Activated naive CD4-positive, alpha-beta T cell treated with anti-CD3 and anti-CD28 coated beads for 36 hours (primary cell): ENCODE measurements at regions not wholly inside any gene's neighbourhood (a gene's known extent, or its start where the extent isn't known, plus 50 kb on each side); places are given as distances from the start of the nearest gene placed in this dataset.

Experiments
- CTCF ChIA-PET: fragments of 350-600 bp; sonication (Branson Sonifier 250); formaldehyde crosslinking; loops from one replicate; lab custom pipeline; 2021; ENCODE audit warnings: antibody characterized with exemption; lab: Charles Lee
- DNase-seq: peaks from one replicate; pipeline ENCODE4 v3.0.0-alpha.2; 2020
- H3K27ac Mint-ChIP-seq: one replicate; pipeline ENCODE4 v1.8.0; 2021; ENCODE audit warnings: mild to moderate bottlenecking, mixed read lengths
- H3K27me3 Mint-ChIP-seq: one replicate; pipeline ENCODE4 v1.8.0; 2021; ENCODE audit warnings: low read depth, mixed read lengths
- H3K36me3 Mint-ChIP-seq: one replicate; pipeline ENCODE4 v1.8.0; 2021; ENCODE audit warnings: low read depth, mixed read lengths
- H3K4me1 Mint-ChIP-seq: one replicate; pipeline ENCODE4 v1.8.0; 2021; ENCODE audit warnings: low read depth, mixed read lengths
- H3K4me3 Mint-ChIP-seq: one replicate; pipeline ENCODE4 v1.8.0; 2021; ENCODE audit warnings: mild to moderate bottlenecking, moderate library complexity, mixed read lengths
- H3K9me3 Mint-ChIP-seq: one replicate; pipeline ENCODE4 v1.8.0; 2021; ENCODE audit warnings: mixed read lengths
- intact Hi-C: fragments of 100-400 bp; cut with micrococcal nuclease; formaldehyde crosslinking; loops from one replicate; pipeline ENCODE4 v1.15.1; 2023

DNA sequence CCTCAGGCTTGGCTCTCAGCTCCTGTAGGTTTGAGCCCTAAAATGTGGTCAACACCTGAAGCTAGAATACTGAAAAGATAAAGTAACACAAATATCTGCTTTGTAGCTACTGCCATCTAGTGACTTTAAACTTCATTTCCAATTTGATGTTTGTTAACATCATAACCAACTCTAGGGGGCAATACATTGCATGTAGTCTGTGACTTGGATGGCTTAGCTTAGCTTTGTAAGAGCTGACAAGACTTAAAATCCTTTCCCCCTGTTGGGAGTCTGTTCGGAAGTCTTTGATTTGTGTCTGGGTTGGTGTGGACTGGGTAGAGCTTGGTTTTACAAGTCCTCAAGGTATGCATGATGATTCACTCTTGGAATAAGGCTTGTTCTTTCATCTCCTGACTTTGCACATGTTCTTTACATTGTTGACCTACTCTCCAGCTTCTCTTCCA lies 51.7 kb downstream of the SCN11A start:
- Mint-ChIP-seq H3K27ac (no peak overlapping the region), H3K4me1 (no peaks in the 10 kb centered on the region), H3K36me3 (no peaks in the 10 kb centered on the region), H3K9me3 (no peaks in the 10 kb centered on the region), H3K4me3 (no peak overlapping the region), H3K27me3 (no peaks in the 10 kb centered on the region)
- no peak for DNase-seq
- CTCF ChIA-PET, result interaction anchor here (0.6 to 1.9 kb wide), 43 partner anchors 9 to 503 kb away, joined by 3 to 14 read pairs (median 3); no protein-coding TSS in a partner anchor
- intact Hi-C loops, result loop anchor here (1.0 to 2.0 kb wide), 6 partner anchors 31 to 504 kb away; partner anchors contain the start of gene EXOG

DNA sequence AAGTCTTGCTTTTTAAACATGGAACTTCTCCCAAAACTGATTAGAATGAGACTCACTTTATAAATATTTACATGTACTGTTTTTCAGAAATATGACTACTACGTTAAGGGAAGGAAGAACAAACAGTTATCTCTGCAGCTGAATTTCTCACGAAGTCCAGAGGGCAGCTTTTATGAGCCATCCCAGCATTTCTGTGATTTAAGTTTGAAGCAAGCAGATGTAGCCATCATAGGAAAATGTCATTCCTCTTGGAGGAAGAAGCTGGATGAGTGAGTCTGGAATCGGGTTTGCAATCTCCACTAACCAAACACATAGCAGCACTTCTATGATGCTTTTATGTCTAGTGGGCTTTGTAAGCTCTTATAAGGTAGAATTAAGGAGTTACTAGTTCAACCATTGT lies 53.7 kb downstream of the SCN11A start:
- CTCF ChIA-PET, result interaction anchor here (0.7 to 1.1 kb wide), 2 partner anchors 41 to 477 kb away, joined by 3 to 4 read pairs; no protein-coding TSS in a partner anchor
- no peak for DNase-seq
- no peak overlapping the region for H3K4me3 Mint-ChIP-seq
- intact Hi-C loops, result no loop called here
- no peaks in the 10 kb centered on the region for H3K27me3 Mint-ChIP-seq
- no peak overlapping the region for H3K27ac Mint-ChIP-seq
- no peaks in the 10 kb centered on the region for H3K9me3 Mint-ChIP-seq
- no peaks in the 10 kb centered on the region for H3K36me3 Mint-ChIP-seq
- no peaks in the 10 kb centered on the region for H3K4me1 Mint-ChIP-seq

DNA sequence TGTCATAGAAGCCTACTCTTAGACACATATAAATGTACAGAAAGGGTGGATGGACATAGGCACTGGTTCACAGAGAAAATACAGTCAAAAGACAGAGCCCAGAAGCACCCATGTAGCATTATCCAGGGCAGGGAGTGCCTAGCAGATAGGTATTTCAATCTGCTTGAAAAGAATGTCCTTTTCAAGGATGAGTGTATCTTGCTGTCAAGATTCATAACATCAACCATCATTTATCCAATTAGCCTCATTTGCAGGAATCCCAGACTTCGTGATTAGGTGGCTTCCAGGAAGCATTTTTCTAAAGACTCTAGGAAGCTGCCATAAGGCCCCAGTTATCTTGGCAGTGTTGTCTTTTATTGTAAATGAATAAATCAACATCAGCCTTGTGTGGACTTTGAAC lies 55.6 kb downstream of the SCN11A start:
- no peak for DNase-seq
- H3K27ac Mint-ChIP-seq, result no peak overlapping the region
- CTCF ChIA-PET, result no interaction called here
- intact Hi-C loops, result no loop called here
- no peaks in the 10 kb centered on the region for H3K4me1 Mint-ChIP-seq
- peaks cover 2% of the 10 kb centered on the region for H3K27me3 Mint-ChIP-seq
- no peak overlapping the region for H3K4me3 Mint-ChIP-seq
- H3K9me3 Mint-ChIP-seq, result no peaks in the 10 kb centered on the region
- no peaks in the 10 kb centered on the region for H3K36me3 Mint-ChIP-seq

DNA sequence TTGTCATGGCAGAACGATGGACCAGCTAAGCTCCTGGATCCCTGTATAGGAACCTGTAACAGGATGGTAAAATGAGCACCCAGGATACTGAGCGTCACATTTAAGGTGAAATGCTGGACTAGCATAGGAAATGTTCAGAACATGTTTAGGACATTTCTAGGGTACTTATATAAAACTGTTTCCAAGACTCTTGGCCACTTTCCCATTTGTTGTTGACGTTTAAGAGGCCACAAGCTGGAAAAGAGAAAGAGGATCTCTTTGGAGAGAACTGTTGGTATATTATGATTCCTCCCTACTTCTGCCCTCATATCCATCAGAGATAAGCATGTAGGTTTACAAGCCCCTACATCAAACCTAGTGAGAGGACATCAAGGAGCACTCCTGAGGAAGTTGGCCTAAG lies 57.5 kb downstream of the SCN11A start:
- H3K27ac Mint-ChIP-seq, result no peak overlapping the region
- no peaks in the 10 kb centered on the region for H3K4me1 Mint-ChIP-seq
- CTCF ChIA-PET, result interaction anchor here (0.6 to 1.6 kb wide), 4 partner anchors 15 to 348 kb away, joined by 3 to 7 read pairs (median 4); no protein-coding TSS in a partner anchor
- H3K36me3 Mint-ChIP-seq, result no peaks in the 10 kb centered on the region
- H3K27me3 Mint-ChIP-seq, result peaks cover 2% of the 10 kb centered on the region
- no peak for DNase-seq
- no peak overlapping the region for H3K4me3 Mint-ChIP-seq
- no peaks in the 10 kb centered on the region for H3K9me3 Mint-ChIP-seq
- intact Hi-C loops, result no loop called here

DNA sequence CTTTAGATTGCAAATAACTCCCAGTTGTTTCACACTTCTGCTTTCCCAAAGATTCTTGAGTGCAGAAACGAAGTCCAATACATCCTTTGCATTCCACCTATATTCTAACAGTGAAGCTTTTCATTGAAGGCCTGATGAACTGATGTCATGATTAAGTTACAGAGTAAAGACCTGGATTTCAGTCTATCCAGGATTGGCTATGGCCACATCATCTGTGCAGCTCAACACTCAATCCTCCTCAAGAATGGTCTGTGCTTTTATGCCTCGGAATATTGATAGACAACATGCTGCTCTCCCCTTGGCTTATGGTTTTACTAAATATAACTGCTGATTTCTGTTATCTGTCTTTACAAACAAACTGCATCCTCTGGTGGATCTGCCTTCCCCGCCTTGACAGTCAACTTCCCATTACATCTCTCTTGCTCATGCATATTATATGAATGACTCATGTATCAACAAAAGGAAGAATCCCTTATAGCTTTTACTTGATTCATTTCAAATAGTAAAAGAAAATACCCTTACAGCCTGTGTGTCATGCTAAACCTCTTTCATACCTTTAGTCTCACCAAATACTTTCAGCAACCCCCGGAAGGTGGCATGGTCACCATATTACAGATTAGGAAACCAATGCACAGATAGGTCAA lies 59.5 kb downstream of the SCN11A start:
- Mint-ChIP-seq H3K36me3 (no peaks in the 10 kb centered on the region), H3K27me3 (peaks cover 2% of the 10 kb centered on the region), H3K9me3 (no peaks in the 10 kb centered on the region), H3K4me3 (no peak overlapping the region), H3K27ac (no peak overlapping the region), H3K4me1 (no peaks in the 10 kb centered on the region)
- intact Hi-C loops, result no loop called here
- peak; percentile 8 for DNase-seq
- CTCF ChIA-PET, result interaction anchor here (1.4 kb wide), 1 partner anchor 10 kb away, joined by 3 read pairs; no protein-coding TSS in a partner anchor

DNA sequence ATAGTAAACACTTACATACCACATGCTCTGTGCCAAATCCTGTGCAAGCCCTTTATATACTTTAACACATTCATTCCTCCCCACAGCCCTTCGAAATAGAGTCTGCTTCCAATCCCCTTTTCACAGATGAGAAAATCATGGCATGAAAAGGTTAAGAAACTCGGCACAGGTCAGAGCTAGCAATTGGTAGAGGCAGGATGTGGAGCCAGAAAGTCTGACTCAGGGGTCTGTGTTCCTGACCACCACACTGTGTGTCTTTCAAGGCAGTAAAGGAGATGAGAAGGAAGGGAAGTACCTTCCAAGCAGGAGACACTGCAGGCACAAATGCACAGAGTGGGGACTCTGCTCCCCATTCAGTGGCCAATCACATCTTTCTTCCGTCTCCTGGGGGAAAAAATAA lies 61.1 kb downstream of the SCN11A start:
- Mint-ChIP-seq H3K9me3 (no peaks in the 10 kb centered on the region), H3K27me3 (peaks cover 2% of the 10 kb centered on the region), H3K4me3 (no peak overlapping the region), H3K36me3 (no peaks in the 10 kb centered on the region), H3K27ac (no peak overlapping the region), H3K4me1 (no peaks in the 10 kb centered on the region)
- intact Hi-C loops, result no loop called here
- CTCF ChIA-PET, result interaction anchor here (0.6 to 1.1 kb wide), 2 partner anchors 9 to 10 kb away, joined by 3 read pairs; no protein-coding TSS in a partner anchor
- no peak for DNase-seq

DNA sequence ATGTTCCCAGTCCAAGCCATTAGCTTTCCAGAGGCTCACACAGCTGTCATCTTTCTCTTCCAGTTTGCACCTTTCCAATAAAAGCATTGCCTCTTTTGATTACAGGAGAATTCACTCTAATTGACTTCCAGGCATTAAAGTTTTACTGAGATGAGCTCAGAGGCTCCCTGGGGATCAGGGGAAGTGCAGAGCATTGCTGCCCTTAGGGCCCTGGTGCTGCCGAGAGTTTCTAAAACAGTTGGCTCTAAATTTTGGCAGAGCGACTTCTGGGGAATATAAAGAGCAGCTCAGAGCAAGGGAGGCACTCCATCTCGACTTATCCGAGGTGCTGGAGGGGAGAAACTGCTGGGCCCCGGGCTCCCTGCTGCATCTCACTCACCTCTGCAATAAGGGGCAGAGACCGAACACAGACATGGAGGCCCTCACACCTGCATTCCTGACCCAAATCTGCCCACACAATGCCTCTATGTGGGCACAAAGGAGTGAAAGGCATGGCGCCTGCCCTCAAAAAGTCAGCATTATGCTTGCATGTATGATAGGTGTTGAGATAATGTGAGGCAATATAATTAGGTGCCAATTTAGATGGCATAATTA lies 61.7 kb downstream of the SCN11A start:
- H3K27me3 Mint-ChIP-seq, result peaks cover 2% of the 10 kb centered on the region
- intact Hi-C loops, result no loop called here
- H3K36me3 Mint-ChIP-seq, result no peaks in the 10 kb centered on the region
- no peaks in the 10 kb centered on the region for H3K9me3 Mint-ChIP-seq
- CTCF ChIA-PET, result no interaction called here
- no peak overlapping the region for H3K4me3 Mint-ChIP-seq
- H3K27ac Mint-ChIP-seq, result no peak overlapping the region
- no peak for DNase-seq
- no peaks in the 10 kb centered on the region for H3K4me1 Mint-ChIP-seq

DNA sequence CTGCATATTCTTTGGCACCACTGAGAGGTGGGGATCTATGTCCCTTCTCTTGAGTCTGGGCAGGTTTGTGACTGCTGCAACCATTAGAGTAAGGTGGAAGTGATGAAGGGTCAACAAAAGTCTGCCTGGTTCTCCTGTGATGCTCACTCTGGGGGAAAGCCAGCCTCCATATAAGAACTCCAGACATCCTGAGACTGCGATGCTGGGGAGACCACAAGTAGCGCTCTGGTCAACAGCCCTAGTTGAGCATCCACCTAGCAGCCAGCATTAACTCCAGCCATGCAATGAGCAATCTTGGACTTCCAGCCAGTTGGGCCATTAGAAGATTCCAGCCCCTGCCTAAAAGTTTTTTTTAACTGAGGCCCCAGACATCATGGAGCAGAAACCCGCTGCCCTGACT lies 62.8 kb downstream of the SCN11A start:
- intact Hi-C loops, result no loop called here
- peaks cover 2% of the 10 kb centered on the region for H3K27me3 Mint-ChIP-seq
- H3K4me1 Mint-ChIP-seq, result no peaks in the 10 kb centered on the region
- DNase-seq, result no peak
- H3K36me3 Mint-ChIP-seq, result no peaks in the 10 kb centered on the region
- no peaks in the 10 kb centered on the region for H3K9me3 Mint-ChIP-seq
- CTCF ChIA-PET, result no interaction called here
- no peak overlapping the region for H3K4me3 Mint-ChIP-seq
- H3K27ac Mint-ChIP-seq, result no peak overlapping the region

DNA sequence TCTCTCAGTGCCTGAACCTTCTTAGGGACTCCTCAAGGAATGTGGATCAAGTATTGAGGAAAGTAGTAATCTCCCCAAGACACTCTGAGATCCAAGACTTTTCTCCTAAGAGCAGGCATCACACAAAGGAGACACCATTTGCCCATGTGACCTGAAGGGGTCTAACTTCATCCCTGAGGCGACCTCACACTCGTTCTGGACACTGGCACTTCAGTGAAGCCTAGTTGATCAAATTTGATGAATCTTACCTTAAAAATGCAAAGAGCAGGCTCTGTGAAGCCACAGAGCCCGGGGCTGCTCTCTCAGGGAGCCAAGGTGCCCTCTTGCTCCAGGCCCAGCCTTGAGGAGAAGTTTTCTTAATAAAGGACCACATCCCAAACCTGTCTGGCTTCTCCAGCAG lies 64.3 kb downstream of the SCN11A start:
- Mint-ChIP-seq H3K9me3 (no peaks in the 10 kb centered on the region), H3K4me3 (no peak overlapping the region), H3K27ac (no peak overlapping the region), H3K4me1 (no peaks in the 10 kb centered on the region), H3K27me3 (peaks cover 2% of the 10 kb centered on the region), H3K36me3 (no peaks in the 10 kb centered on the region)
- DNase-seq, result no peak
- CTCF ChIA-PET, result interaction anchor here (0.5 kb wide), 1 partner anchor 518 kb away, joined by 4 read pairs; no protein-coding TSS in a partner anchor
- intact Hi-C loops, result no loop called here

DNA sequence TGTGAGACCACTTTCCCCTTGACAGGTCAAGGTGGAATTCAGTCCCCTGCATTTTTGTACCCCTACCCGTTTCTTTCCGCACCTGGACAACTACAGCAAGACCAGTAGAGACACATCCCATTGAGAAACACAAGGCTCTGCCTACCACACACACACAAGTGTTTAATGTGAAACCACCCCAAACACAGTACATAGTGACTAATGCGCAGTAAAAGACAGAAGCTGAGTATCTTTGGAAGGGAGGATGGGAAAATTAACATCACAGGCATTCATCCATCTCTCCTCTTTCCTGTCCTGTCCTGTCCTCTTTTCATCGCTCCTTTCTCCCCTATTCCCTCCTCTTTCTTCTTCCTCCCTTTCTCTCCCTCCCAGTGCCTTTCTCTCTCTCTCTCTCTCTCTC lies 64.8 kb downstream of the SCN11A start:
- DNase-seq, result no peak
- intact Hi-C loops, result no loop called here
- Mint-ChIP-seq H3K27me3 (no peaks in the 10 kb centered on the region), H3K4me1 (no peaks in the 10 kb centered on the region), H3K27ac (no peak overlapping the region), H3K9me3 (no peaks in the 10 kb centered on the region), H3K4me3 (no peak overlapping the region), H3K36me3 (no peaks in the 10 kb centered on the region)
- CTCF ChIA-PET, result interaction anchor here (0.7 kb wide), 1 partner anchor 83 kb away, joined by 3 read pairs; no protein-coding TSS in a partner anchor

DNA sequence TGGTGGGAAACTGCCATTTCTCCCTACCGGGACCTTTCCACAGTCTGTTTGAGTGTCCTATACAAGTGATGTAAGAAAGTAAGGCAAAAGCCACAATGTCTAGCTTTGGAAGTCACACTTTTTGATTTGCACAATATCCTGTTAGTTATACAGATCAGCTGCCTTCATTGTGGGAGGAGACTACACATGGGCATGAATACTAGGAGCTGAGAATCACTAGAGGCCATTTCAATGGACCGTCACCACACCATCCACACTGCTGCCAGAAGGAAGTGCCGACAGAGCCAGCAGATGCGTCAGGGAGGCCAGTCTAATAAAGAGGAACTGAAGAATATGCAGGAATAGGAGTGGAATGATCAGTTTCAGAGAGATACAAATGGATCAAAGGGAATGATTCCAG lies 65.8 kb downstream of the SCN11A start:
- Mint-ChIP-seq H3K9me3 (no peaks in the 10 kb centered on the region), H3K4me3 (no peak overlapping the region), H3K27me3 (no peaks in the 10 kb centered on the region), H3K4me1 (no peaks in the 10 kb centered on the region), H3K27ac (no peak overlapping the region), H3K36me3 (no peaks in the 10 kb centered on the region)
- intact Hi-C loops, result no loop called here
- DNase-seq, result no peak
- CTCF ChIA-PET, result interaction anchor here (1.0 kb wide), 1 partner anchor 14 kb away, joined by 3 read pairs; no protein-coding TSS in a partner anchor

DNA sequence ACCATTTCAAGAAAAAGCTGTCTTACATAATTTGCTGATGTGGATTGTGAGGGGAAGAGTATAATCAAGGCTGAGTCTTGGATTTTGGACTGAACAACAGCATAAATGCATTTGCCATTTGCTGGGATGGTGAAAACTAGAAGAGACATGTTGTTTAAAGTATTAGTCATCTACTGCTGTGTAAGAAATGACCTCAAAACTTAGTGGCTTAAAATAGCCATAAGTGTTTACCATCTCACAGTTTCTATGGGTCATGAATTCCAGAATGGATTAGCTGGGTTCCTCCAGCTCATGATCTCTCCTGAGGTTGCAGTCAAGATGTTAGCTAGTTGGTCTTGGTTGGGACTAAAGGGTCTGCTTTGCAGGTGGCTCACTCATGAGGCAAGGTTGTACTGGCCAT lies 66.2 kb downstream of the SCN11A start:
- intact Hi-C loops, result no loop called here
- Mint-ChIP-seq H3K9me3 (no peaks in the 10 kb centered on the region), H3K36me3 (no peaks in the 10 kb centered on the region), H3K4me3 (no peak overlapping the region), H3K27me3 (no peaks in the 10 kb centered on the region), H3K27ac (no peak overlapping the region), H3K4me1 (no peaks in the 10 kb centered on the region)
- no peak for DNase-seq
- CTCF ChIA-PET, result interaction anchor here (1.0 kb wide), 1 partner anchor 14 kb away, joined by 3 read pairs; no protein-coding TSS in a partner anchor
